GM19099 (cell line): ENCODE measurements at regions not wholly inside any gene's neighbourhood (a gene's known extent, or its start where the extent isn't known, plus 50 kb on each side); places are given as distances from the start of the nearest gene placed in this dataset.

Experiments
- POLR2A ChIP-seq: IDR thresholded peaks from 3 replicates; pipeline ENCODE4 v1.6.1; 2011; ENCODE audit warnings: low read depth; ENCODE audit not compliant: insufficient read length; ENCODE audit errors: extremely low read depth

DNA sequence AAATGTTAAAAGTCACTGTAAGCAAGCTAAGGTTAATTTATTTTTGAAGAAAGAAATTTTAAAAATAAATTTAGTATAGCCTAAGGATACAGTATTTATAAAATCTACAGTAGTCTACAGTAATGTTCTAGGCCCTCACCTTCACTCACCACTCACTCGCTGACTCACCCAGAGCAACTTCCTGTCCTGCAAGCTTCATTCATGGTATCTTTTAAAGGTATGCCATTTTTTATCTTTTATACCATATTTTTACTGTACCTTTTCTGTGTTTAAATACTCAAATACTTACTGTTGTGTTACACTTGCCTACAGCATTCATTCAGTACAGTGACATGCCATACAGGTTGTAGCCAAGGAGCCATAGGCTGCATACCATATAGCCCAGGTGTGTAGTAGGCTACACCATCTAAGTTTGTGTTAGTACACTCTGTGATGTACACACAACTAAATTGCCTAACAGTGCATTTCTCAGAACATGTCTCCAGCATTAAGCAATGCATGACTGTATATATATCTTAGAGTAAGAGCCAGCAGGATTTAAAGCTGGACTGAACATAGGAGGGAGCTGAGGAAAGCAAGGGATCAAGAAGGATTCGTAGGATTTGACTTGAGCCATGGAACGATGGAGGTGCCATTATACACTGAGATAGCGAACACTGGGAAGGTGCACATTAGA, 83.1 kb upstream of the KLF7 start:
- no peak for TF ChIP-seq POLR2A

DNA sequence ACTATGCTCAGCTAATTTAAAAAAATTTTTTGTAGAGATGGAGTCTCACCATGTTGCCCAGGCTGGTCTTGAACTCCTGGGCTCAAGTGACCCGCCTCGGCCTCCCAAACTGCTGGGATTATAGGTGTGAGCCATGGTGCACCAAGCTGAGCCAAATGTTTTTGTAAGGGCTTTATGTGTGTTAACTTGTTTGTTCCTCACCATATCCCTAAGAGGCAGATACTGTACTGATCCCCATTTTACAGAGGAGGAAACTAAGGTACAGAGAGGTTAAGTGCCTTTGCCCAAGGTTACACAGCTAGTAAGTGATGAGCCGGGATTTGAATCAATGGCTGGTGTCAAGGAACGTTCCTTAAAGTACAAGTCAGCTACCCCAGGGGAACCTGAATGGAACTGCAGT, 85.3 kb upstream of the KLF7 start:
- TF ChIP-seq POLR2A = no peak

DNA sequence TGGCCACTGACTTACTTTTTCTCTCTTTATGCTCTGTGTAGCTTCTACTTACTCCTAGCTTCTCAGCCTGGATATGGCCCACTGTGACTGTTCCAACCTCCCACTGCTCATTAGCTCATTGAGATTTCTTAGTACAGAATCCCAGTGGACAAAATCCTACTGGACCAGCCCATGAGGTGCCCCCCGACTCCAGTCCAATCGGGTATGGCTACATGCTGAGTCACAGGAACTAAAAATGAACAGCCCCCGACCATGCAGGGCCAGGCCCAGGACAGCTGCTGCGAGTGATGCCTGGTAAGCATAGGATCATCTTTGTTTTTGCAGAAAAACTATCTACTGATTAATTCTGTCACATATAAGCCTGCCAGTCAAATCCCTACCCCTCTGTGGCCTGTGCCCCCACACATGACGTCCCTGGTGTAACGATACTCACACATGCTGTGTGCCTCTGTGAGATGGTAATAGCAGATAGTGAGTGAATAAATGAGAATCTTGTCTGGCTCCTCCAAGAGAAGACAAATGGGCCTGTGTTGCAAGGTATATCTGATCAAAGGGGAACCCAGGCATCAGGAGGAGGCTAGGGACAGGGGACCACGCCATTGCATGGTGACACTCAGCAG, 85.9 kb upstream of the KLF7 start:
- no peak for TF ChIP-seq POLR2A

DNA sequence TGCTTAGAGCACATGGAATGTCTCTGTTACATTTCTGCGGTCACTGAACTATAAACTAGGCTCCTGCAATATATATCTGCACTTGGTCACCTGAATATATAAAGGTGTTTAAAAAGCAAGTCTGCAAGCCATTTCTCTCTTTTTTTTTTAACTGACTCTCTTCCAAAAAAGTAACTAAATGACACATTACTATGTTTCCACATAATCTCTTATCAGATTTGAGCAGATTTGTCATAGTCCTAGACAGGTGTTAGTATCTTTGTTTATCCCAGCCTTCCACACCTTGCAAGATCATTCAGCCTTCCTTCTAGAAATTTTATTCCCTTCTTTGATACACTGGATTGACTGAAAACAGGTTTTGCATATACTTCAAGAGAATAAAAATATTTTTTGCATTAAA, 86.7 kb upstream of the KLF7 start:
- TF ChIP-seq POLR2A = no peak

DNA sequence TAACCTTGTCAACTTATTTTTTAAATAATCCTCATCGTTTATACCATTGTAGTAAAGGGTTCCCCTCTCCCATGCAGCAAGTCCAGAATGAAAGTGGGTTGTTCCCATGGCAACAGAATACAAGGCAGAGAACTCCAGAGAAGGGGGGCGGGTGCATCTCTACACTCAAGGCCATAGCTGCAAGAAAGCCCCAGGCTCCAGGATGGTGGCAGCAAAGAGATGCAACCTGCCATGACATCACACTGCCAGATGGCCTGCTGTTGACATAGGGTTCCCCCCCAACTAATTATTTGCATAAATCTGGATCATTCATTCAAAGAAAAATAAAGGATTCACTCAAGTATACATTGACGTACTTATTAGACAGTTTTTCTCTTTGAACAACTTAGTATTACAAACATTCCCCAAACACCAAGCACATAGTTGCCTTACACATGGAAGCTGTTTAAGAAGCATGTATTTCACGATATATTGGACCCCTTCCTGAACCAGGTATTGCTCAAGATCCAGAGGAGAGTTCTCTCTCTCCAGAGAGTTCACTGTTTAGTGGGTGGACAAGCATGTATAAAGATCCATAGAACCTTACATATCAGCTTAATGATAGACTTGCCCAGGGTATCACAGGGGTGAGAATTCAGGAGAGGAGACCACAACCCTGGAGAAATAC, 87.4 kb upstream of the KLF7 start:
- TF ChIP-seq POLR2A = no peak

DNA sequence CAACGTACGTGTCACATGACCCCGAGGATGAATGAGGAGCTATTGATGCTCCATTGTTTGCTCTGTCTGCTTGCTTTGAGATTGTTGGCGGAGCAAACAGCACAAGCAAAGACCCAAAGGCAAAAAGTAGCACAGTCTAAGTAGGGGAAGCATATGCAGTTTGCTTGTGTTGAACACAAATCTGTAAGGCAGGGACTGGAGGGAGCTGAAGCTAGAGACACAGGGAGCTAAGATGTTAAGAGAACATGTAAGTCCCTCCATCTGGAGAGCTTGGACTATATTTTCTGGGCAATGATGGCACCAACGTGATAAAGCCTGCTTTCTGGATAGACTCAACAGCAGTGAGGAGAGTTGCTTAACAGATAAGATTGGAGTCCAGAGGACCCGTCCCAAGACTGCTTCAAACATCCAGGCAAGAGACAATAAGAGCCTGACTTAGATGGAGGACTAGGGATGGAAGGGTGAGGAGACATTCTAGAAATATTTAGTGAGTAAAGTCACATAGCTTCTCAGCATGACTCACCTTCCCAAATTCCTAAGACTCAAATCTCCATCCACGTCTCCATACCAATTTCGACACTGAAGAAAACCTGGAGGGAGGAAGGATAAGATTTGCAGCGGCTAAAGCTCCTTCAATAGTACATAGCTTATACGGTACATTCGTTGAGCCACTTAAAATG, 88.1 kb upstream of the KLF7 start:
- TF ChIP-seq POLR2A = no peak

DNA sequence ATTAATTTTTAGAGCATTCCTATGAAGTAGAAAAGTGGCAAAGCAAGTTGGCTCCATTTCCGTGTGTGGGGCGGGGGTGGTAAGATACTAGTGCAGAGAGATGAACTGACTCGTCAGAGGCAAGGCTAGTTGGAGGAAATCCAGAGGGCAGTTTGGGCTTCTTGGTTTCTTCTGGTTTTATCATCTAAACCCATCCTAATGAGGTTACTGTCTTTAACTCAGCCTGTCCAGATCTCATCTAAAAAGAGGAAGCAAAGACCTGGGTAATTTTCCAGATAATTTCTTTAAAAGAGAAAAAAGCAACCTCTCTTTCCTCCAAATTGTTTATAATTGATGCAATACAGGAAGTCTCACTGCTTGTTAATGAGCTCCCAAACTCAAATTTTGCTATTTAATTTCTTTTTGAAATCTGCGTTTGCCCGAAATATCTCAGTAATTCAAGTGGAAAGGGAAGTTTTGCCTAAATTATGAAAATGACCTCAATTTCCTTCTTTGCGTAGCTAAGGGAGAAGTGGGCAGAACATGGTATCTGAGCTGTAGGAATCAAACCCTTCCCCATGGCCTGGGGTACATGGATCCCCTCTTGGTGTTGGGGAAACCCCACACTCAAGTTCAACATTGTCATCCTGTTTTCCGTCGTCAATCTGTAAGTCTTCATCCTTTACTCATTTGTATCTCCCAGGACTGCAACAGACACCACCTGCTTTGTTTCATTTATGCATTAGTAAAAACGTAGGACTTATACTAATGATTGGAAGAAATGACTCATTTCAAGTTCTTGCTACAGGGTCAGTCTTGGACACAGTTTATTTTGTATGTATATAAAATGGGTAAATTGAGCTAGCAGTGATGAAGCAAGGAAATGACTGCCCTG, 89.1 kb upstream of the KLF7 start:
- no peak for TF ChIP-seq POLR2A

DNA sequence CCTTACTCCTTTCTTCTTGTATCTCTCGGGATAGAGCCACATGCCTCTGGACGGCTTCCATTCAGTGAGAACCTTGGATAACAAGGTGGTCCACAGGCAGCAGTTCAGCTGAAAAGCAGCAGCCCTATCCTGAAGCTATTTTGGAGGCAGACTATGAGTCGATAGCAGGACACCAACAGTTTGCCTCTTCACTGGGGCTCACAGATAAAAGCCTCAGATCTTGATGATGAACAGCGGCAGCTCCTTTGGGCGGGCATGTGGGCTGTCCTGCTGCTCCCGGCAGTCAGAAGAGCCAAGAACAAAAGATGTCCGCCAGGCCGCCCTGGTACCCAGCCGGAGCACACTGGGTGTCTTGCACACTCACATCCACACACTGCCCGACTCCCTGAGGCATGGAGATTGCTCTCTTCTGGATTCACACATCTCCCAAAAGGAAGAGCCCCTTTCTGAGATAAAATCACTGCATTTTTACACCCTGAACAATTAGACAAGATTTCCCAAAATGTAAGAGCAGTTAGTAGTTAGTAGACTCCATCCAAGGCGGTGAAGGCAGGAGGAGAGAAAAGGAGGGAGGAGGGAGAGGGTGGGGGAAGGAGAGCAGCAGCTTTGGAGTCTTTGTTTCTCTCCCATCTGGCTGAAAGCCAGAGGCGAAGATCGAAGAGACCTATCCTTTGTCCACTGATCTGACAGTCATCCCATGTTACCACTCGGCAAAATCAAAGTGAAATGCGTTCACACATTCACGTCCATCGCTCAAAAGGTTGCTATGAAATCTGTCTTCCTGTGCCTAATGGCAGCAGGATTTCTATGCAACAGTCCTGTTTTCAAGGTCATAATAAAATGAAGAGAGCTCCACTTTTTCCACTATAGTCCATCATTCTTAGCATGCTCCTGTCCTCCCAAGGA, 90.1 kb upstream of the KLF7 start:
- TF ChIP-seq POLR2A = no peak

DNA sequence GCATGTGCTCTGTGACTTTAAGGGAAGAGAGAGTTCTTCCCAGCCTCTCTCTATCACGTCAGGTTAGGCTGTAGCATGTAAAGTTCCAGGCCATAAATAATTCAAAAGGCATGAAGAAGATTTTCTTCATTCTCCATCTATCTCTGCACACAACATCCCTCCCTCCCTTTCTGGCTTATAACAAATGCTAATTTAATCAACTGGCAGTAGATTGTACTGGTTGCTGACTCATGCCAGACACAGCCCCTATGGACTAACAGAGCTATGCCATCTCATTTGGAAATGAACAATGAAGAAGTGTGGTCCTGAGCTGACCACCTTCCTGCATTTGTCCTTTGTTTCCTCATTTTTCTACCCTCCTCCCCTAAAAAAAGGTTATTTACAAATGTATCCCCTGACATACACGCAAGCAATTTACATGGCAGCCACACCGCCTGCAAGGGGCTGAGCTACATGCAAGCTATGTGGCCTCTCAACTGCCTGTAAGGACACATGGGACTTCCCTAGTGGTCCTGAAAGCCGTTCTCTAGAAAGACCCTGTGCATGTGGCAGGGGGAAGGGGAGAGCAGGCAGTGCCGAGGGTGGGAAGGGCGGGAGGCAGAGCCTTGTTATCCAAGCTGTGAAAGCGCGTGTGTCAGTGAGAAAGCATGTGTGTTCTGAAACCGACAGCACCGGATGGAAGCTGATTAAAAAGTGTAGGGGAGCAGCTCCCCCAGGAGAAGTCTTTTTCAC, 90.9 kb upstream of the KLF7 start:
- TF ChIP-seq POLR2A = no peak

DNA sequence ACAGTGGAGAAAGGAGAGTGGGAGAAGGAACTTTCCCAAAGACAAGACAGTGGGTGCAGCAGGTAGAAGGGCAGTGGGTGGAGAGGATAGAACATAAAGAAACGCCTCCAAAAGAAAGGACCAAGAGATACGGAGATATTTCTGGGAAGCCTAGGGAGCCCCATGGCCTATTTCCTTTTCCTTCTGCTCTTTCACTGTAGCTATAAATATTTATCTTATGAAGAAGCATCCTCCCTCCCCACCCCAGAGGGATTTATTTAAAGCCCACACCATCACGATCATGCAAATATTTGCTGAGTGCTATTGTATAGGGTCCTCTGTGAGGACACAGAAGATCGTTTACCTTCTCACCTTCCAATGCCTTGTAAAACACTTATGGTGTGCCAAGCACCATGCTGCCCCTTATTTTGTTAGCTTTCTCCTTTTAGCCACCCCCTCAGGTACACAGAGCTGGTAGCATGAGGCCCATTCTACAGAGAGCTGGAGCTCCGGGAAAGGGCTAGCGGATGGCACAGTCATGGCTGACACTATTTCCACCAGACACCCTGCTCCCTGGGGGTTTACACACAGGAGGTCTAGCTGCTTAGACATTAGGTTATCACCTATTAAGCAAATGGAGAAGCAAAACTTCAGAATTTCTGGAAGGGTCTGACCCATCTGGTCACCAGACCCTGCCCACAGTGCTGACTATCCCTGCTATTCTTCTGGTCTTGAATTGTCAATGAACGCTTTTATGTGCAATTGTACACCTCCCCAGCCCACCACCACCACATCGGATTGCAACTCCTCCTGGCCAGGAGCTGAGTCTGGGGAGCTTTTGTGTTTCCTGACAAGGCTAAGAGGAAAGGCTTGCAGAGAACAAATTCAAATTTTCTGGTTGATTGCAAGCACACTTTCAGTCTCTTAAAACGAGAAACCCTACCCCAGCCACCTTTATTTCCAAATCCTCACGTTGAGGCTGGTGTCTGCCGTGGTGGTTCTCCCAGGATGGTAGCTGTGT, 91.8 kb upstream of the KLF7 start:
- TF ChIP-seq POLR2A = no peak

DNA sequence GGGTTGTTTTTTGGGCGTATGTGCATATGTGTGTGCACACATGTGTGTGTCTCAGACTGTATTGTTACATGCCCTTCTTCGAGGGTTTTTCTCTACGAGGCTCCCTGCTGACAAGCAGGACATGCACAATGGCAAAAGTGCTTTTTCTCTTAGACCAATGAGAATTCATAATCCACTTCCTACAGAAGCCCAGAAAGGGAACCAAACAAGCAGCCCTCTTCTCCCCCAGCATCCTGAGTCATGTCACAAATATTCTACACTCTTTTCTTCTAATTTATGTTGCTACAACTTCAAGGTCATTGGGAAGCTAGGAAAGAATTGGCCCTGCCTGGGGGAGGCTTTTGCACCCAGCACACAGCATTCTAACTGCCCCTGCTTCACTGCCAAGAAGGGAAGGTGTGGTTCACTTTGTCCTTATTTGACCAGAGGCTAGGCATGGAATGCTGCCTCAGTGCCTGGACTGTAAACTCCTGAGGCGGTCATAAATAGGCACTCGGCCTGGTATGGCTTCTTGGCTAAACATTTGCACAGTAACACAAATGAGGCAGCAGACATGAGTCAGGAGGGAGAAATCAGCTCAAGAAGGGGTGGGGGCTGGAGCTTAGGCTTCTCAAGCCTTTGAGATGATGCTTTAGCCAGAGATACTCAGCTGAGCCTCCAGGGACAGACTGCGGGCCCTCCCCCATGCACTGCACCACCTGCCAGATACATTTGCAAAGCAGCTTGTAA, 92.7 kb upstream of the KLF7 start:
- no peak for TF ChIP-seq POLR2A
